Kidney glomerular epithelial cell (primary cell): ENCODE measurements at regions not wholly inside any gene's neighbourhood (a gene's known extent, or its start where the extent isn't known, plus 50 kb on each side); places are given as distances from the start of the nearest gene placed in this dataset.

ENCODE experiments used
- DNase-seq: peaks from one replicate; lab custom pipeline; 2025; lab: John Stamatoyannopoulos, UW

GRCh38 chr16:9523994-9524393 lies 432.6 kb downstream of the HAPSTR1 start:
- no peak for DNase-seq

- DNase-seq = no peak
Observed at GRCh38 chr16:9525037-9525436, 433.6 kb downstream of the HAPSTR1 start.

GRCh38 chr16:9526791-9527190 lies 435.3 kb downstream of the HAPSTR1 start:
- no peak for DNase-seq

GRCh38 chr16:9527976-9528375 lies 436.5 kb downstream of the HAPSTR1 start:
- DNase-seq = no peak

- no peak for DNase-seq
Observed at GRCh38 chr16:9528511-9529079, 437.2 kb downstream of the HAPSTR1 start.

GRCh38 chr16:9533042-9533441 lies 441.6 kb downstream of the HAPSTR1 start:
- no peak for DNase-seq

GRCh38 chr16:9534759-9535158 lies 443.3 kb downstream of the HAPSTR1 start:
- DNase-seq = no peak

- no peak for DNase-seq
Observed at GRCh38 chr16:9536905-9537304, 445.5 kb downstream of the HAPSTR1 start.

- no peak for DNase-seq
Observed at GRCh38 chr16:9539346-9539745, 447.9 kb downstream of the HAPSTR1 start.

GRCh38 chr16:9541723-9542122 lies 450.3 kb downstream of the HAPSTR1 start:
- no peak for DNase-seq

GRCh38 chr16:9542165-9542755 lies 450.8 kb downstream of the HAPSTR1 start:
- DNase-seq = no peak

GRCh38 chr16:9545522-9546437 lies 454.3 kb downstream of the HAPSTR1 start:
- no peak for DNase-seq

- DNase-seq = no peak
Observed at GRCh38 chr16:9546438-9546786, 455.0 kb downstream of the HAPSTR1 start.

GRCh38 chr16:9549487-9549886 lies 458.0 kb downstream of the HAPSTR1 start:
- DNase-seq = no peak

GRCh38 chr16:9555051-9555450 lies 463.6 kb downstream of the HAPSTR1 start:
- no peak for DNase-seq

- no peak for DNase-seq
Observed at GRCh38 chr16:9556949-9557665, 465.7 kb downstream of the HAPSTR1 start.

GRCh38 chr16:9557713-9558112 lies 466.3 kb downstream of the HAPSTR1 start:
- DNase-seq = no peak

- no peak for DNase-seq
Observed at GRCh38 chr16:9566099-9566498, 474.7 kb downstream of the HAPSTR1 start.

- no peak for DNase-seq
Observed at GRCh38 chr16:9567666-9568065, 476.2 kb downstream of the HAPSTR1 start.

- DNase-seq = no peak
Observed at GRCh38 chr16:9568261-9568660, 476.8 kb downstream of the HAPSTR1 start.

GRCh38 chr16:9570521-9570920 lies 479.1 kb downstream of the HAPSTR1 start:
- no peak for DNase-seq

- DNase-seq = no peak
Observed at GRCh38 chr16:9578459-9578858, 487.0 kb downstream of the HAPSTR1 start.

- no peak for DNase-seq
Observed at GRCh38 chr16:9580025-9580424, 488.6 kb downstream of the HAPSTR1 start.
